LoVo (cell line): ENCODE measurements at regions not wholly inside any gene's neighbourhood (a gene's known extent, or its start where the extent isn't known, plus 50 kb on each side); places are given as distances from the start of the nearest gene placed in this dataset.

ENCODE experiments used
- DNase-seq: peaks from one replicate; pipeline ENCODE4 v3.0.0-alpha.2; 2016; ENCODE audit warnings: low spot score

DNA sequence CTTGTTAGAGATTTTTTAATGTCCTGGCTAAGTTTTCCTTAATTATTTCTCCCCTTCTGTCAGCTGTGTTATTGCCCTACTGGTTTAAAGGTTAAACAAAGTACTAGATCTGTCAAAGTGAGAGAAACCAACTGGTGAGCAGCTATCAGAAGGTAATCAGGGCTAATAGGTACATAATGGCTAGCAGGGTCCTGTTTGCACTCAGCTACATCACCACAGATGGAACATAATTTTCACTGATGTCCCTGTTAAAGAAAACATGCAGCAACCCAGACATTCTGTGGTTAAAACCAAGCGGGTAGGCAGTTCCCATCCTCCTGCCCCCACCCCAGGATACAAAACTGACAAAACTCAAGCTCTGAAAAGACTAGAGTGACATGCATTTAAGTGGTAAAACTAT, 473.9 kb downstream of the NR2F1-AS1 start:
- no peak for DNase-seq

DNA sequence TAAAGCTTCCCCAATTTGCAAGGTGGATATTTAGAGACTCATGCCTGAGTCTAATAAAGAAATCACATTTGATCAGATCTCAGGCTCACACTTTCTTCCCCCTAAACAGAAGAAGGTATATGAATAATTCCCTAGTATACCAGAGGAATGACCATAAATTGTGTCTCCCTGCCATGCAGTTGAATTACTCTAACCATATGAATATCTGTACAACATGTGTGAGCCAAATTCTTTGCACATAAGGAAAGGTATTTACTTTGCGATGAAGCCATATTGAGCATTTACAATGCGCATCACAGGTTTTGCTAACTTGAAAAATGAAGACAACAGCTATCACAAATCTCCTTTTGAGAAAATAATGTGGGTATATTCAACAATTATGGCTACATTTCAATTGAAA, 479.4 kb downstream of the NR2F1-AS1 start:
- no peak for DNase-seq

DNA sequence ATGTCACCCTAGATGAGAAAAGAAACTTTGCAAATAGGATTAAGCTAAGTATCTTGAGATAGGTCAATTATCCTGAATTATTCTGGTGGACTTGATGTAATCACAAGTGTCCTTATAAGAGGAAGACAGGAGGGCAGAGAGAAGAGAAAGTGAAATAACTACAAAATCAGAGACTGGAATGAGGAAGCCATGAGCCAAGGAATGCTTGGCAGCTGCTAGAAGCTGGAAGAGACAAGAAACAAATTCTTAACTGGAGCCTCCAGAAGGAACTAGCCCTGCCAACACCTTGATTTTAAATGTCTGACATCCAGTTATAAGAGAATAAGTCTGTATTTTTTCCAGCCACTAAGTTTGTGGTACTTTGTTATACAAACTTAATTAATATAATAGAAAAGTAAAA, 480.0 kb downstream of the NR2F1-AS1 start:
- no peak for DNase-seq

DNA sequence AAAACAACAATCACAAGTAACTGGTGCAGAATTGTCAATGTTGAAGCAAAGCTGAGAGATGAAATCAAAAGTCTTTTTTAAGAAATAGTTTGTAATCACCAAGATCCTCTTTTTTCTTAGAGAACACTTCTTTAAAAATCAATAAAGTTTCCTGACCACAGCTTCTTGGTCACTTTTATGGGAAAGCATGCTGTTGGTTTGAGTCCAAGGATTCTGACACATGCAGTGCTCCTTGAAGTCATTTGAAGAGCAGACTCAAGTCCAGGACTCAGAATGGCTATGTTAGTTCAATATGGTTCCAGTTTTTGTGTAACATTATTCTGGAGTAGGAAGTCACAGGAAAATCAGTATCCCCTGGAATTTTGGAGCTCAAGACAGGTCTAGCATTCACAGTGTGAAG, 480.6 kb downstream of the NR2F1-AS1 start:
- DNase-seq: peak; percentile 3

DNA sequence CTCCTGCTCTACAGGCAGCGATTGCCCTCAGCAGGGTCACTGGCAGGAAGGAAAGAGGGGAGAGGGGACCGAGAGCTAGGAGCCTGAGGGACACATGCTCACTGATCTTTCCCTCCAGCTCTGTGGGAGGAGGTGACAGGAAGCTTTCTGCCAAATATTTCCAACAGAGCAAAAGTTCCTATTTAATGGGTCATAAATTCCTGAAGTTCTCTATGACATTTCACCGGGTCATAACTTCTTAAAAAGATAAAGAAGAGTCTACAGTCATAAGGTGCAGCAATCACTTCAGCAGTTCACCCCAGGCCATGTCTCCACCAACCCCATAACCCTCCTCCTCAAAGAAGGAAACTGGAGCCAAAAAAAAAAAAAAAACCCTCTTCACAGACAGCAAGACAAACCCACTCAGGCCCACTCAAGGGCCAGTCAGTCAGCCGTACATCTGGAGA, 481.1 kb downstream of the NR2F1-AS1 start:
- peak; percentile 8 for DNase-seq

DNA sequence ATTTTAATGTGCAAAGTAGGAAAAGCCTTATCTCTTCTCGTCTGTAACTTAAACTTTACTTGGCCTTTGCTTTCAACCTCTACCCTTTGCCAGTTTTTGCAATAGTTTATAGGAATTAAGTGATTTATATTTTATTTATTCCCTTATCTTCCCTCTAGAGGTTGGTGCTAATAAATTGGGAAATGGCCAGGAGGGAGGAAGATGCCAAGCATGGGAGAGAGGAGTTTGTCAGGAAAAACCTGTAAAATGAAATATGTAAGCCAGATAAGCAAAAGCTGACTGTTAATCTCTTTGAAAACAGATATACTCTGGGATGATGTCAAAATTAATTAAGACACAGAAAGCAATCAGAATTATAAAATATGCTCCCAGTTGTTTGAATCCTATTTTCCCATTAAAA, 484.5 kb downstream of the NR2F1-AS1 start:
- DNase-seq: no peak

DNA sequence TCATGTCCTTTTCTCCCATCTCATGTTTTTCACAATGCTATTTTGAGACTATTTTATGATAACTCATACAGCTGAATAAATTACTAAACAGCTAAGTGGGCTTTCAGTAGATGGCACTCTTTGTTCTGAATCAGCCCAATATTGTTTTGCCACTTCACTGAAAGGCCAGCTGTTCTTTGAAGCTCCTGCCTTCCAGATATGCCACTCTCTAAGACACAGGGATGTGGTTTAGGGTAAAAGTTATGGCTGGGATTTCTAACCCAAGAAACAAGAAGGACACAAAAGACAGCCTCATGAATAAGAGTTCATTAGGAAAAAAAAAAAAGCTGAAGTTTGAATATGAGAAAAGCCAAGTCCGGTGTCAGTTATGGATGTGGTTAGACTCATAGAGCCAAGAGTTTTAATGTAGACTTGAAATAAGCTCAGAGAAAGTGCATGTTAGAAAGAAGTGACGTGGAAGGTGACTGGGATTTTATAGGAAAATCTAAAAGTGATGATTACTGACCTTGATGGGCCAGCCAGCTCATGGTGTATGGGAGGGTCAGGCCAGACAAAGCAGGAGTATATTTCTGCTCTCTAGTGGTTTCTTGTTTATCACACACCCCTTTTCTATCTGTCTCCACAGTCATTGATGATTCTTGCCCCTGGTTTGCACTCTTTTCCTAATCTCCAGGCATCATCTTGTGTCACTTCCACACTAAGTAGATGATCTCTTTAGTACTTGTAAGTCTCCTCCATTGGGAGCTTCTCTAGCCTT, 488.5 kb downstream of the NR2F1-AS1 start:
- no peak for DNase-seq

DNA sequence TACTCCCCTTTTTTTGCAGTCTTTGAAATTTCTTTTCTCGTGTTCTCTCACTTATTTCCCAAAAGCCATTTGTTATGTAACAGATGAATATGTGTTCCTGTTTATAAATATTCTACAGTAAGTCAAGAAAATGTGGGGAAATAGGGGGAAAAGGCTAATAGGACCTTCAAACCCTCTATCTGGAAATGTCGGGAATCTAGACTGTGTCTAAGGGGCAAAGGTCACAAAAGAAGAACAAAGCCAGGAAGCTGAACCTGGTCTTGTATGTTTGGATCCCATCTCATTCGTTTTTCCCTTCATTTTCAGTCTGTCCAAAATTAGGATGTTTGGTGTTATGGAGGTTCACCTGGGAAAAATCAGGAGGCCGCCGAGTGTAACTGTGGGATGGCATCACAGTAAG, 490.3 kb downstream of the NR2F1-AS1 start:
- no peak for DNase-seq

DNA sequence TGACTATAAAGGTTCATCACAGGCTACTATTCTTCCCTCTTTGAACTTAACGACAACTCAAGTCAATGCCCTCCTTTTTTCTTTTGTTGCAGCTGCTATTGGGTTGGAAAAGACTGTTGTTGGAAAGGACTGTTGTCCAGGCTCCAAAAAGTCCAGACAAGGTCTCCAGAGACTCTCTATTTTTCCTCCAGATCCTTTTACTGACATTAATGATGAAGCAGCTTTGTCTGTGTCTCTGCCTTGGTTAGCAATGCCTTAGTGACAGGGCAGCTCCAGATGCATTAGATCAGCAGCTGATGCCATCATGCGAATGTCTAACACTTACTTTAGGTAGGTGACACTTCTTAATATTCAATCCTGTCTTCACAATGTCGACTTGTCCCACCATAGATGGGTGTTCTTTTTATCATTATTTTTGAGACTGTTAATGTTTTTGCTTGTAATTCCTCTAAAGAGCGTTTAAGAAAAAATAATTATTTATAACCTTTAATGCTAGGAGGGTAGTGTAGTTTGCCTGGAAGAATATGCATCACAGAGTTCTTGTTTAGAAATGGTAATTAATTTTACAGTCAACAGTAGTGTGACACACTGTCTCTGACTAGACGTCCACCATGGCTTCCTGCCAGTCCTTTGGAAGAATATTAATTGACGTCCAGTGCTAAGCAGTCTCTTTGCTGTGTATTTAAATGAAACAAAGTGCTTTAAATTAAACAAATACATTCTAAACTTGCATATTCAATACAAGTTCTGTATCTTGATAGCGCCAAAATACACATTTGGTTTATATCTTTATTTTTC, 492.2 kb downstream of the NR2F1-AS1 start:
- no peak for DNase-seq

DNA sequence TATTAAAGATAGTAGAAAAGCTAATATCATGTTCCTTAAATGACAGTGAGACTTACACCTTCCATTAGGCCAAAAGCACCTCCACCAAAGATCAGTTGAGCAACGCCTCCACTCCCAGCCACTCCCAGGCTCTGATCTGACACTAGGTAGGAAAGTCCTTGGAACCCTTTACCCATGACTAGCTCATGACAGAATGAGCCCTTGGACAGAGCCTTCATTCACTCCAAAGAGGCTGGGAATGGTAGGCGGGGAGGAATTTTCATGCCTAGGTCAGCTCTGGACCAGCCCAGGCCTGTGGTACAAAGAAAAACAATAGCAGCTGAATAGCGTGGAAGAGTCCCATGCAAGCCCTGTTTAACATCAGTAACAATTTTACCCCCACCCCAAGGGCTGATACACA, 493.7 kb downstream of the NR2F1-AS1 start:
- DNase-seq: no peak

DNA sequence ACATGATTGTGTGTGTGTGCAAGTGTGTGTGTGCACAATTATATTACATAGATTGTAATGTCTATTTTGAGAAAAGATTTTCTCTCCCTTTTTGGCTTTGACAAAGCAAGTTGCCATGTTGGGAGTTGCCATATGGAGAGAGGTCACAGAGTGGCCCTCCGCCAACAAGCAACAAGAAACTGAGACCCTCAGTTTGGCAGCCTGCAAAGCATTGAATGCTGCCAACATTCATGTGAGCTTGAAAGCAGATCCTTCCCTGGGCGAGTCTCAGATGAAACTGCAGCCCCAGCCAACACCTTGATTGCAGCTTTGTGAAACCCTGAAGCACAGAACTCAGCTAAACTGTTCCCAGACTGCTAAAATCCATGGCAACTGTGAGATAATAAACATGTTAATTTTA, 498.0 kb downstream of the NR2F1-AS1 start:
- DNase-seq: no peak

DNA sequence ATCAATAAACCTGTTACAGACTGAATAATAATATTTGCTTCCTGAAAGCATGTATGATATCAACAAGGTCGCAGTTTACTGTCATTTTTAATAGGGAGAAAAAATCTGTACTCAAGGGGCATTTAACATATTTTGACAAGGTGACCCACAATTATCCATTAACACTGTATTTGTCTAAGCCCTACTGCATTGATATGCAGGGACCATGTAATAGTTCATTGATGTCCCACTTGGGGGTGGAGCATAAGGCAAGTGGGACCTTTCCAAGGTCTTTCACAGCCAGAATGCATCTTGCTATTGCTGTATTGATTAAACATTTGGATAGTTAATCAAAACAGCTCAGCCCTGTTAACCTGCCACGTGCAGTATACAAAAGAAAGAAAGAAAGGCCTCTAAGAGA, 502.0 kb downstream of the NR2F1-AS1 start:
- no peak for DNase-seq

DNA sequence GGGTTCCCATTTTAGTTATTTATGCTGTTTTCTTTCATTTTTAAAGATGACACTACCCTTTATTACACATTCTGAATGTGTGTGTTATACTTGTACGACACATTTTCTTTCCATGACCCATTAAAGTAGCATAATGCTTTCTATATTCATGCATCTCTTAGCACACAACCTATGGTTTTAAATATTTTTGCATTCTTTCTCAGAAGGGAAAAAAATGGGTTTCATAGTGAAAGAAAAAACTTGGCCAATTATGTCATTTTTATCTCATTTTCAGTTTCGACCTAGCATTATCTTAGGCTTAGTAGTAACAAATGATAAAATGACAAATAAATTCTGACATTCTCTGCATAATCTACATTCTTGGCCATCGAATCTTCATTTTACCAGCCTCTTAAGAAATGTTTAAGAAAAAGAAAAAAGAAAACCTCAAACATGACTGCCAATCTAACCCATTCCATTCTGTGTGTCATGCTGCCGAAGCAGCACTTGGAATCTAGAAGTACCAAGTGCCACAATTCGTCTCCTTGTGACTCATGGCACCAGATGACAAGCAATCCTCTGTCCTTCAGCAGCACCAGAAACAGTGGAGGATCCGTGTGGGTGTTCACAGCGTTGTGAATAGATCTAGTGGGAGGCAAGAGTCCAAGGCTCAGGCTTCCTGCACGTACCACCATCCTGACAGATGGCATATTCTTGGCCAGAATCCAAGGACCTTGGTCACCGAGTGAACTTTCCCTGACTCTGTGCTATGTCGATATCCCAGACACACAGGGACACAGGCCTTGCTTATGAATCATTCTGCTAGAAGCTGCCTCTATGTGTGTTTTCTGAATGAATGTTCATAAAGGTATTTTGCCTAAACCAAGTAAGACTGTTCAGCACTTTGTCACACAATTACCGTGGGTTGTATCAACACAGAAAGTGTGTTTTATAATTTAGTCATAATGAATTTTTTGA, 502.7 kb downstream of the NR2F1-AS1 start:
- peak; percentile 77 for DNase-seq

DNA sequence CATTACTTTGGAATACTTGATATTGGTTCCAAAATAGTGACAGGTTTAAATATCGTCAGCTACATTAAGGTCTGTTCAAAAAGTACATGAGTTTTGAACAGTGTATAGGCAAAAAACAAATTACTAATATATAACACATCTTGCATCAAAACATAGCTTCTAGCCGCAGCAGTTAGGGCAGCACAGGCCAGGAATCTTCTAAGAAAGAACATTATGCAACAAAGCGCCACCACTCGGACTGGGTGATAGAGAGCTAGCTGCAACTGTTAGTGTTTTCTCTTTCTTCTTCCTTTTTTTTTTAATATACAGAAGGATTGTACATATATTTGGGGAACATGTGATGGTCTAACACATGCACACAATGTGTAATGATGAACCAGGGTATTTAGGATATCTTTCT, 504.5 kb downstream of the NR2F1-AS1 start:
- no peak for DNase-seq

DNA sequence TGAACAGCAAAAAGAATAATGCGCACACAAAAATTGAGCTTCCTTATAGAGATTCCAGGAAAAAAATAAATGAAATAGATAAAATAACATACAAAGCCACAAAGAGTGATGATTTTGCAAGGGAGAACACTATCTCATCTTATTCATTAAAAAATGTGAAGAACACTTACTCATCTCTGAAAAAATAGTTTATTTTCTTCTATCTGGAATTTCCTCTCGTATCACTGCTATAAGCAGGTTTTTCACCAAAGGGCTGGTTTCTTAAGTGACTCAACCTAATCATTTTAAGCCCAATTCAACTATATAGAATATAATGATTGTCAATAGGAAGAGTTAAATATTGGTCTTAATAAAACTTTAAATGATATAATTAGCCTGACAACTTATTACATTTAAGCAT, 504.9 kb downstream of the NR2F1-AS1 start:
- no peak for DNase-seq

DNA sequence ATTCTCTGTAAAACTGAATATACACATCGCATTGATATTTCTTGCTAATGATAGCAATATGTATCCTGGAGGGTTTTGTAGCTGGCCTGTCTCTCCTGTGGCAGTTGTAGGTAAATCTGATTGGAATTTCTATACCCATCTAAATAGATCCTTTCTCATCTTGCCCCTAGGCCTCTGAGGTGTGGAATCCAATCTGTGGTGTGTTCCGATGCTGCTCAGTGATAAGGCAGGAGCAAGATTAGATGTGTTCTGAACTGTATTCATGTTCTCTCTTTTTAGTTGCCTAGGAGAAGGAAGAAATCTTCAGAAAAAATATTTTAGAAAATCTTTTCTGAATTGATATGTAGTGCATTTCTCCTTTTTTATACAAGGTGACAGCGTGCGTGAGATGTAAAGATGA, 507.5 kb downstream of the NR2F1-AS1 start:
- no peak for DNase-seq

DNA sequence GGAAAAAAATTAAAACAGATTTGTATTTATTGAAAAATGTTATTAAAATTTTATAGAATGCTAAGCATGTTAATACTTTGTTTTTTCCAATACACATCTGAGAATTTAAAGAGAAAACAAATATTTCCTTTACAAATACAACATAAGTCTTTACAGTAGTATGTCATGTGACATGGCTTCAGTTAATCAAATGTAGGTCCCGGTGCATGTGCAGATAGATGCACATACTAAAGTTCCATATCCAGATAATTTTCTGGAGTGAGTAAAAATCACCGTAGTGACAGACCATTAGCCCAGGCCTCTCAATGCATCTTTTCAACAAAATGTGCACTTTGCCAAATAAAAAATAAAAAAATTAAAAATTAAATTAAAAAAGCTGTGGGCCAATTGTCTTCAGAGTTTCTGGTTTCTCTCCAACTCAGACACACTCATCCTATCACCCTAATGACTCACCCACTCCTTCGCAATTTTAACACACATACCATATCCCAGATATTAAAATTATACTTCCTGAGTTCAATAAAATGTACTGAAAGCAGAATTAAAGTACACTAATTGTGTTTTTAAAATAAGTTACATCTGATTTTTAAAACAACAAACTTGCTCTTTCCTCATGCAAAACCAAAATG, 508.1 kb downstream of the NR2F1-AS1 start:
- no peak for DNase-seq

DNA sequence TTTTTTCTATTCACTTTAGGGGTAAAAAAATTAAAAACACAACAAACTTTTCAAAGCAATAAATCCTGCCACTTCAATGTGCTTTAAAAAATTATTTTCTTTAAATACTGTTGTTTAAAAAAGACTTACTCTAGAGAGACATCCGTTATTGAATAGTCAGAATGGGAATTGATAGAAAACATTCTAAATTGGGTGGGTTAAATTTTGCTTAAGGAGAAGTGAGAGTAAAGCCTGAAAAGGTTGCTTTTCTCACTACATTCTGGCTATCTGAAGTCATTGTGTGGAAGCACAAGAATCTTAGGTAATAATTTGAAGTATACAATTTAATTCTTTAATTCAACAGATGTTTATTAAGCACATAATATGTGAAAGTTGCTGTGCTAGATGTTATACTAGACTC, 509.3 kb downstream of the NR2F1-AS1 start:
- DNase-seq: no peak

DNA sequence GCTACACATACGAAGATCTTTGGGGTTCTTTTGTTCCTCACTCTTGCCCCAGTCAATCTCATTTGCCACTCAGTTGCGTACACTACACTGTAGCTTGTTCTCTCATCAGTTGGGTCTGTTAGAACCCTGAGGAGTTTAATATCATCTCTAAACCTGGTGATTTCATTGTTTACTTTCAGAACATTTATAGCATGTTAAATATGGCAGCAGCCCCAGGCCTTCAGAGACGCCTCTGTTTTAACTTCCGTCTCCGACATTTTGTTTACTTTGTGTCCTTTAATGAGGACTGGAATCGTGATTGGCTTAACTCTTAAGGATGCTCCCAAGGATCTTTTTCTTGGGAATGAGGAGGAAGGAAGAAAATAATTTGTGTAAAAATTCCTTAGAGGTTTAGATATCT, 510.1 kb downstream of the NR2F1-AS1 start:
- DNase-seq: peak; percentile 27

DNA sequence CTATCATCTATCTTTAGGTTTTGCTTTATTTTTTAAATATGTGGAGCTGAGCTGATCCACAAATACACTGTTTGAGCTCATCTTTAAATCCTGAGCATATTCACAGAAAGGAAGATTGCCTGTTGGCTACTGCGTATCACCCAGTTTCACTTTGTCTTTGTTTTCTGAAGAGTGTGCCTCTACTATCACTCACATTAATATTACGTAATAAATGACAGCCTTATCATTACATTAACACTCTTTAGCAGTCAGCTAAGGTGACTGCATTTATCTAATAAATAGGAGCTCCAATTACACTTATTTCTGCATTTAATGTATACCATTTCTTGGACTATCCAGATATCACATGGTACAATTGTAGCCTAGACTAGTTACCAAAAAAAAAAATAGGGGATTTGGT, 511.7 kb downstream of the NR2F1-AS1 start:
- DNase-seq: no peak

DNA sequence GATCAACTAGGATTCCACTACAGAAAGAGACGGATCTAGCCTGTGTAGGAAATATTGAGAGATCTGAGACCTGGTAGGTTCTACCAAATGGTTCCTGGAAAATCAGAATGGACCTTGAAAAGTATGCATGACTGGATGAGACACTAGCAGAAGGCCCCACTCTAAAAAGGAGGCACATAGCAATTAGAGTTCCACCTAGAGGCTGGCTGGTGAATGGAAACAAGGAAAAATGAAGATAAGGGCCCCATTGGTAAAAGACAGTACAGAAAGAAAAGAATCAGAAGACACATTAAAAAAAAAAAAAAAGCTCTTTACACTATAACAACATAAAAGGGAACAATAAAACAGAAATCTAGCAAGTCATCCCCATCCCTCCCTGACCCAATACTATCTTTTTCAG, 518.5 kb downstream of the NR2F1-AS1 start:
- DNase-seq: no peak

DNA sequence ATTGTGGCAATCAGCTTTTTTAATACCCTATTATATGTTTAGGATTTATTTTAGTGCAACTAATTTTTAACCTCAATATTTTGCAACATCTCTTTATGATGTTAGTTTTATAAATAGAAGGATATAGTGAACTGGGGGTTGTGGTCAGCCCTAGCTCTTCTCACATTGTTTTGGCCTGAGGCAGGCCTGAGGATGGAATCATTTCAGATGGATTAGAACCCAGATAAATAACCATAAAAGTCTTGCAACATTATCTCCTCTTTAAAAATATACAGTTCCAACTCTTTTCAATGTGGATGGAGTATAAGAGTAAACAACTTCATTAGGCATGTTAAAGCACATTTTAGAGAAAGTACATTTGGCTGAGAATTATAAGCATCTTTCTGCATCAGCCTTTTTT, 522.7 kb downstream of the NR2F1-AS1 start:
- no peak for DNase-seq
